ENCODE measurements at regions not wholly inside any gene's neighbourhood (a gene's known extent, or its start where the extent isn't known, plus 50 kb on each side); places are given as distances from the start of the nearest gene placed in this dataset.

GRCh38 chr7:157474685-157475084 is 137.9 kb downstream of the DNAJB6 start:
- Histone ChIP-seq H3K79me2 (ENCODE audit: insufficient read depth, low read length) (no peaks in the 10 kb centered on the region), H3K79me1 (ENCODE audit: insufficient read depth, low read depth, low read length, poor library complexity, severe bottlenecking) (no peaks in the 10 kb centered on the region), H2AFZ (ENCODE audit: low read length) (no peak overlapping the region), H2BK120ac (ENCODE audit: low read depth, low read length, poor library complexity, severe bottlenecking) (no peak overlapping the region), H2BK5ac (ENCODE audit: insufficient read length, low read length) (no peak overlapping the region), H2BK15ac (ENCODE audit: low read depth, low read length) (no peak overlapping the region), H3K4me2 (ENCODE audit: insufficient read depth, insufficient read length, low read length) (no peak overlapping the region), H3K23me2 (ENCODE audit: insufficient read length, low read depth, low read length, poor library complexity, severe bottlenecking) (no peaks in the 10 kb centered on the region), H3K9me3 (ENCODE audit: control insufficient read depth, low read depth, low read length) (peaks cover 6% of the 10 kb centered on the region), H4K8ac (replicated peaks; ENCODE audit: insufficient read length, low read depth, low read length) (no peak overlapping the region), H2AK5ac (ENCODE audit: insufficient read length, low read length) (no peak overlapping the region), H4K5ac (ENCODE audit: insufficient read length, low read depth, low read length) (no peak overlapping the region), H4K91ac (ENCODE audit: insufficient read length, low read depth, low read length) (no peak overlapping the region), H3K56ac (ENCODE audit: insufficient read length, low read depth, low read length) (no peak overlapping the region), H2BK12ac (ENCODE audit: insufficient read length, low read depth, low read length) (no peak overlapping the region), H3K18ac (ENCODE audit: insufficient read length, low read depth, low read length) (no peak overlapping the region), H3K4ac (ENCODE audit: low read depth, low read length) (no peak overlapping the region), H2BK20ac (ENCODE audit: low read depth, low read length, poor library complexity, severe bottlenecking) (no peak overlapping the region), H3K27me3 (ENCODE audit: insufficient read depth, low read length) (no peaks in the 10 kb centered on the region; the same call in 1 of the 2 replicates), H3K4me1 (ENCODE audit: insufficient read depth, low read length) (no peaks in the 10 kb centered on the region), H3K27ac (ENCODE audit: insufficient read length, low read depth, low read length) (no peak overlapping the region), H3T11ph (ENCODE audit: low read length) (no peak overlapping the region), H3K9ac (ENCODE audit: extremely low read depth, insufficient read length, low read length) (no peak overlapping the region), H3K23ac (ENCODE audit: insufficient read length, low read depth, low read length) (no peak overlapping the region), H4K20me1 (ENCODE audit: control insufficient read depth, insufficient read depth, insufficient read length) (no peaks in the 10 kb centered on the region), H3K14ac (ENCODE audit: insufficient read depth, low read length) (no peak overlapping the region)
- Mint-ChIP-seq H3K4me1 (no peaks in the 10 kb centered on the region), H3K27ac (no peak overlapping the region), H3K9me3 (peaks cover 25 to 27% of the 10 kb centered on the region in 2 experiments), H3K4me3 (no peak overlapping the region), H3K36me3 (ENCODE audit: insufficient read depth in 1 of 3, low read depth in 3 of 3) (peaks cover 4 to 24% (median 15%) of the 10 kb centered on the region in 3 experiments; a peak in 6 of 7 replicates), H3K27me3 (ENCODE audit: low read depth) (peaks cover 82% of the 10 kb centered on the region)
- DNase-seq = peak; percentile 81
- WGBS (ENCODE audit: extremely low coverage, insufficient read length, low lambda C conversion rate) = no CpG with 5 or more reads among the region's 12 CpGs
- TF ChIP-seq, protein P1, sequence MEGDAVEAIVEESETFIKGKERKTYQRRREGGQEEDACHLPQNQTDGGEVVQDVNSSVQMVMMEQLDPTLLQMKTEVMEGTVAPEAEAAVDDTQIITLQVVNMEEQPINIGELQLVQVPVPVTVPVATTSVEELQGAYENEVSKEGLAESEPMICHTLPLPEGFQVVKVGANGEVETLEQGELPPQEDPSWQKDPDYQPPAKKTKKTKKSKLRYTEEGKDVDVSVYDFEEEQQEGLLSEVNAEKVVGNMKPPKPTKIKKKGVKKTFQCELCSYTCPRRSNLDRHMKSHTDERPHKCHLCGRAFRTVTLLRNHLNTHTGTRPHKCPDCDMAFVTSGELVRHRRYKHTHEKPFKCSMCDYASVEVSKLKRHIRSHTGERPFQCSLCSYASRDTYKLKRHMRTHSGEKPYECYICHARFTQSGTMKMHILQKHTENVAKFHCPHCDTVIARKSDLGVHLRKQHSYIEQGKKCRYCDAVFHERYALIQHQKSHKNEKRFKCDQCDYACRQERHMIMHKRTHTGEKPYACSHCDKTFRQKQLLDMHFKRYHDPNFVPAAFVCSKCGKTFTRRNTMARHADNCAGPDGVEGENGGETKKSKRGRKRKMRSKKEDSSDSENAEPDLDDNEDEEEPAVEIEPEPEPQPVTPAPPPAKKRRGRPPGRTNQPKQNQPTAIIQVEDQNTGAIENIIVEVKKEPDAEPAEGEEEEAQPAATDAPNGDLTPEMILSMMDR (conservative IDR thresholded peaks at IDR 0.05) = peak; percentile 84

Measured in H9 (cell line).